GM12865 (cell line): ENCODE measurements at regions not wholly inside any gene's neighbourhood (a gene's known extent, or its start where the extent isn't known, plus 50 kb on each side); places are given as distances from the start of the nearest gene placed in this dataset.

Source experiments
- DNase-seq: peaks from one replicate; pipeline ENCODE4 v3.0.0; 2010; ENCODE audit warnings: low read depth
- H3K4me3 ChIP-seq: 2 replicates; pipeline ENCODE4 v1.5.1; 2011; ENCODE audit warnings: mild to moderate bottlenecking, low read depth, low read length, control low read depth
- TF ChIP-seq, protein P1 (sequence below): IDR thresholded peaks from 2 replicates; pipeline ENCODE4 v1.5.1; 2011; ENCODE audit warnings: low read length, control low read depth, low read depth, inconsistent platforms; ENCODE audit not compliant: insufficient read depth; ENCODE audit errors: missing control alignments

DNA sequence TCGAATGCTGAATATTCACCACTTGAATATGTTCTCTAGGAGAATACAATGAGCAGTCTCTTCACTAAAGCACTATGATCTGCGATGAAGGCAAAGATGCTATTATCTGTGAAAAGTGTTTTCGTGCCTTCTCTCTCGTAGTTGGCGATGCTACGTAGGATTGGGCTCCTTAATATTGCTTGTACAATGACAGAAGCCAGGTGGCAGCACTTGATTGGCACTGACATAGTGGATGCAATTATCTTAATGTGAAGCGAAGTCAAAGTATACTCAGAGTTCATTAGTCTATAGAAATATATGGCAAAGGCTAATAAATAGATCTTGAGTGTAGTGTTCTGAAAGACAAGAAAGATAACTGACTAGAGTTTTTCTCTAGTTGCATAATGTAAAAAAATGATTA is 1135.7 kb upstream of the AGA start:
- TF ChIP-seq, protein P1, sequence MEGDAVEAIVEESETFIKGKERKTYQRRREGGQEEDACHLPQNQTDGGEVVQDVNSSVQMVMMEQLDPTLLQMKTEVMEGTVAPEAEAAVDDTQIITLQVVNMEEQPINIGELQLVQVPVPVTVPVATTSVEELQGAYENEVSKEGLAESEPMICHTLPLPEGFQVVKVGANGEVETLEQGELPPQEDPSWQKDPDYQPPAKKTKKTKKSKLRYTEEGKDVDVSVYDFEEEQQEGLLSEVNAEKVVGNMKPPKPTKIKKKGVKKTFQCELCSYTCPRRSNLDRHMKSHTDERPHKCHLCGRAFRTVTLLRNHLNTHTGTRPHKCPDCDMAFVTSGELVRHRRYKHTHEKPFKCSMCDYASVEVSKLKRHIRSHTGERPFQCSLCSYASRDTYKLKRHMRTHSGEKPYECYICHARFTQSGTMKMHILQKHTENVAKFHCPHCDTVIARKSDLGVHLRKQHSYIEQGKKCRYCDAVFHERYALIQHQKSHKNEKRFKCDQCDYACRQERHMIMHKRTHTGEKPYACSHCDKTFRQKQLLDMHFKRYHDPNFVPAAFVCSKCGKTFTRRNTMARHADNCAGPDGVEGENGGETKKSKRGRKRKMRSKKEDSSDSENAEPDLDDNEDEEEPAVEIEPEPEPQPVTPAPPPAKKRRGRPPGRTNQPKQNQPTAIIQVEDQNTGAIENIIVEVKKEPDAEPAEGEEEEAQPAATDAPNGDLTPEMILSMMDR = peak; percentile 21
- H3K4me3 ChIP-seq = no peak overlapping the region
- peak; percentile 1 for DNase-seq

GRCh38 chr4:178595500-178596138 is 1153.4 kb upstream of the AGA start:
- H3K4me3 ChIP-seq = no peak overlapping the region
- DNase-seq = no peak
- TF ChIP-seq, protein P1 = no peak

DNA sequence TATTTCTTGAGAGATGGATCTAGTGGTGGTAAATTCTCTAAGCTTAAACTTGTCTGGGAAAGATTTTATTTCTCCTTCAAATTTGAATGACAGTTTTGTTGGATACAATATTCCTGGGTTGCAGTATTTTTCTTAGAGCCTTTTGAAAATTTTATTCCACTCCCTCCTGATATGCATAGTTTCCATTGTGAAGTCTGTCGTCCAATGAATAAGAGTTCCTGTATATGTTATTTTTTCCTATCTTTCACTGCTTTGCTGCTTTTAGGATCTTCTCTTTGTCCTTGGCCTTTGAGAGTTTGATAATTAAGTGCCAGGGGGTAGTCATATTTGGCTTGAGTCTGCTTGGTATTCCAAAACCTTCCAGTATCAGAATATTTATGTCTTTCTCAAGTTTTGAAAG is 1156.4 kb upstream of the AGA start:
- TF ChIP-seq, protein P1 = no peak
- H3K4me3 ChIP-seq = no peak overlapping the region

DNA sequence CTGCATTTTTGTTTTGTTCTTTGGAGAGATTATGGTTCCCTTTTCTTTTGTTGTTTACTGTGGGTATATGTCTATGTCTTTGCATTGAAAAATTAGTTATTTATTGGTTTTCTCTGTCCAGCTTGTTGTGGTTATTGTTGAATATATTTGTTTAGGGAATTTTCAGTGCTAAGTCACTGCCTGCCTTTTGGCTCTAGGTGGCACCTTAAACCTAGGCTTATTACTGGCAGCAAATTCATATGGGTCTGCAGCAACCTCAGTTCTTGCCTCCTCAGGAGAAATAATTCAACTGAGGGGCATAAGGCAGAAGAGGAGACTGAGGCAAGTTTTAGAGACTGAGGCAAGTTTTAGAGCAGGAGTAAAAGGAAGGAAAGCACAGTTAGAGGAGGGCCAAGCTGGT is 1157.3 kb upstream of the AGA start:
- no peak for DNase-seq
- H3K4me3 ChIP-seq = no peak overlapping the region
- TF ChIP-seq, protein P1 = no peak

More for the DNA sequence above, 1156.4 kb upstream of the AGA start:
- no peak for DNase-seq

DNA sequence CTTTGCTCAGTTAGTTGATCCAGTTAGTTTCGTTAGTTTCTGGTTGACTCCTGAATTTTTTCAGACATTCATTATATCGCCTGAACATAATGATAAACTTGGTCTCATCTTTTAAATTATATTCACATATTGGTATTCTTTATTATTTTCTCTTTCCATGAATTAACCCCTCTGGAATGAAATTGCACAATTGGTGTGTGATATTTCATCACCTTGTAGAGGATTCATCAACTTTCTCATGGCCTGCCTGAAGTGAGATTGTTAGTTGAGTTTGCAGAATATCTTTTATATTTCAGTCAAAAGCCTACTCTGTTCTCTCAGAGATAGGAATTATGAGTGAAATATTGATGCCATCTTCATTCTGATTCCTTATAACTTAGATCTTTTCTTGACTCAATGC is 1160.6 kb upstream of the AGA start:
- H3K4me3 ChIP-seq = no peak overlapping the region
- no peak for DNase-seq
- TF ChIP-seq, protein P1 = no peak

DNA sequence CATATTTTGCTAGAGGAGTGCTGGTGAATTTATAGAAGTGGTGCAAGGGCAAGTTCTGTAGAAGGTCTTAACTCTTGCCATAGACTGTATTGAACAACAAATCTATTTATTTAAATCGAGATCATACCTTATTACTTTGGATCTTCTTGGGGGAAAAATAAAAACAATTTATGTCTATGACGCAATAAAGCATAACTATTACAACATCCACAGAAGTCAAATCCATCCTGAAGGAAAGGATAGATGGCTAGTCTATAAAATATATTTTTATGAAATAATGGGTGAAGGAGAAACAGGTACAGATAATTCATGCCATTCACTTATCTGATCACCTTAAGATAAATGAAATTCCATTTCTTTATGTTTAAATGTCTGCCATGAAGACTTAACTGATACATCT is 1168.8 kb upstream of the AGA start:
- DNase-seq = no peak
- H3K4me3 ChIP-seq = no peak overlapping the region
- TF ChIP-seq, protein P1 = no peak

GRCh38 chr4:178612733-178613132 is 1170.5 kb upstream of the AGA start:
- TF ChIP-seq, protein P1 = no peak
- DNase-seq = no peak

More at GRCh38 chr4:178612733-178613132, 1170.5 kb upstream of the AGA start:
- no peak overlapping the region for H3K4me3 ChIP-seq
